Fibroblast of peridontal ligament (primary cell): ENCODE measurements at regions not wholly inside any gene's neighbourhood (a gene's known extent, or its start where the extent isn't known, plus 50 kb on each side); places are given as distances from the start of the nearest gene placed in this dataset.

Experiments
- DNase-seq: peaks from one replicate; pipeline ENCODE4 v3.0.0-alpha.2; 2010; ENCODE audit errors: extremely low read depth

DNA sequence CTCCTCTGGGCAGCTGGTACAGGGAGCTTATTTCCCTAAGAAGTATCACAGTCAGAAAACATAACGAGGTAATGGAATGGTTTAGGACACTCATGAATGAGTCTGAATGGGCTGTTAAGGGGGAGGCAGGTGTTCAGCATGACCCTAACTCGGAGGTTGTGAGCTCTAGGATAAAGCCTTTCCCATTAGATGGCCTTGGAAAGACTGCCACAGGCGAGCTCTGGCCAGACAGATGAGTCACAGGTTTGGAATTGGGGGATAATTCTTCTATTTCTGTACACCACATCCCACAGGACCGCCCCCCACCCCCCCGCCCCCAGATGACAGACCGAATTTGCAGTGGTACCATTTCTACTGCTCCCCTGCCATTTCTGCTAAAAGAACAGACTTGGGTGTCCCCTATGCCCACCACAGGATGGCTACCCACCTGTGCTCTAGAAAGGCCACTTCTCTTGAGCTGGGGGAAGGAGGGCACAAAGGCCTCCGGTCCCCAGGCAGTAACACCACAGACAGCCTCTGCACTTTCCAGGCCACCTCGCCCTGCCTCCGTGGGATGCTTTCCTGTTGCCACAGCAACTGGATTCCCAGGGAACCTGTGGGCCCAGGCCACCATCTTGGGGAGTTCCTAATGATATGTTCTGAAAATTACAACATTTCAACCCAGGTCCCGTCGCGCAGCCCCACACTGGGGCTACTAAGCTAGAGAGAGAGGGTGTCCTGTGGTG is 76.7 kb downstream of the TRIM29 start:
- DNase-seq, result no peak

DNA sequence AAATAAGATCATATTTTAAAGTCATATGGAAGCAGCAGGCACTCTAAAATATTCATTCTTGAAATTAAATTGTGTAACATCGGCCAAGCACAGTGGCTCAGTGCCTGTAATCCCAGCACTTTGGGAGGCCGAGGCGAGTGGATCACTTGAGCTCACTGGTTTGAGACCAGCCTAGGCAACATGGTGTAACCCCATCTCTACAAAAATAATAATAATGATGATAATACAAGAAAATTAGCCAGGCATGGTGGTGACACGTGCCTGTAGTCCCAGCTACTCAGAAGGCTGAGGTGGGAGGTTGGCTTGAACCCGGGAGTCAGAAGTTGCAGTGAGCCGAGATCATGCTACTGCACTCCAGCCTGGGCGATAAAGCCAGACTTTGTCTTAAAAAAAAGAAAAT is 77.4 kb downstream of the TRIM29 start:
- DNase-seq, result no peak

DNA sequence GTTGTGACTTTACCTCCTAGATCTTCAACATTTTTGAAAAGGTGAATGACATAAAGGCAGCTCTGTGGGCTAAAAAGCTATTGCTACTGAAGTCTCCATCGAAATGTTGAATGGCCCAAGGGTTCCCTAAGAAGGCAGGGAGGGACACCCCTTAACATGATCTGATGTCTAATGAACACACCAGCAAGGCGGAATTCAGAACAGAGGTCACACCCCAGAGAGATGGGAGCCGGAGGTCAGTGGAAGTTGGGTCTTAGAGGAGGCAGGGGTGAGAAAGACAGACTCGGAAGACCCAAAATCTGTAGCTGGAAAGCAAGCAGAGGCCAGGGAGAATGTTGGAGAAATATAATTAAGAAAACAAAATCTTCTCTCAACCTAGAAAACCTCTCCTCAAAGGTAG is 79.0 kb downstream of the TRIM29 start:
- DNase-seq, result no peak

DNA sequence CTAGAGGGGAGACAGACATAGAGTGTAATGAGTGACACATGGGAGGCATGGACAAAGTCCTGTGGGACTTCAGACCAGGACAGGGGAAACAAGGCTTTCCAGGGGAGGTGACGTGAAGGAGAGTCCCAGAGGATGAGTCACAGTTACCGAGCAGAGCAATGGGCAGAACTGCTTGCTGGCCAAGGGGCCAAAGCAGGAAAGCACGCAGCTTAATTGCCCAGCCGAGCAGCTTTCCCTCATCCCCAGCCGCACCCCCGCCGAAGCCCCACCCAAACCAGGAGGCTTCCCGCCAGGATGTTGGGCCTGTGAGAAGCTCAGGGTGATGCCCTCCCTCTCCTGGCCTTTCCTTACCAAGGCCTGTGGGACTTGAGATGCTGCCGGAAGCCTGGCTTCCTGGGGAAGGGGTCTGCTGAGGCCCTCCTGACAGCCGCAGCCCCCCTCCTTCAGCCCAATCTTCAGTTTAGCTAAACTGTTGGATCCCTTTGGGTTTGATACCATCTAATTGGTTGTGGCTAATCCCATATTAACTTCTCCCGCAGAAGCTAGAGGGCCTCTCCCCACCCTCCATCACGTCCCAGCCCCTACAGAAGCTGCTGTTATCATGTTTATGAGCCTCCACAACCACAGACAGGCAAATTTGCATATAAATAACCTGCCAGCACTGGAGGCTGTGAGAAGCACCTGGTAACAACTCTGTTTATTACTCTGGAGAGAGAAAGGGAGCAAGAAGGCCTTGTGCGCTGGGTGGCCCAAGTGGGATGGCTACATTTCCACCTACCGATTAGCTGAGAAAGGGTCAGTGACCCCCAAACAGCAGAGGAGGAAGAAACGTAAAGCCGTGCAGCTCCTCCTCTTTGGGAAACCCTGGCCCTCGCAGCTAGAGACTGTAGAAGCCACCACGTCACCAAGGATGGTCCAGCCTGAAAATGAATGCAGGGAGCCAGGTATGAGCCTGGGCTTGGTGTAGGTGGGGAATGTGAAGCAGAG is 80.0 kb downstream of the TRIM29 start:
- DNase-seq, result no peak

- DNase-seq, result no peak
Measured at GRCh38 chr11:120057028-120057330, 80.9 kb downstream of the TRIM29 start.

DNA sequence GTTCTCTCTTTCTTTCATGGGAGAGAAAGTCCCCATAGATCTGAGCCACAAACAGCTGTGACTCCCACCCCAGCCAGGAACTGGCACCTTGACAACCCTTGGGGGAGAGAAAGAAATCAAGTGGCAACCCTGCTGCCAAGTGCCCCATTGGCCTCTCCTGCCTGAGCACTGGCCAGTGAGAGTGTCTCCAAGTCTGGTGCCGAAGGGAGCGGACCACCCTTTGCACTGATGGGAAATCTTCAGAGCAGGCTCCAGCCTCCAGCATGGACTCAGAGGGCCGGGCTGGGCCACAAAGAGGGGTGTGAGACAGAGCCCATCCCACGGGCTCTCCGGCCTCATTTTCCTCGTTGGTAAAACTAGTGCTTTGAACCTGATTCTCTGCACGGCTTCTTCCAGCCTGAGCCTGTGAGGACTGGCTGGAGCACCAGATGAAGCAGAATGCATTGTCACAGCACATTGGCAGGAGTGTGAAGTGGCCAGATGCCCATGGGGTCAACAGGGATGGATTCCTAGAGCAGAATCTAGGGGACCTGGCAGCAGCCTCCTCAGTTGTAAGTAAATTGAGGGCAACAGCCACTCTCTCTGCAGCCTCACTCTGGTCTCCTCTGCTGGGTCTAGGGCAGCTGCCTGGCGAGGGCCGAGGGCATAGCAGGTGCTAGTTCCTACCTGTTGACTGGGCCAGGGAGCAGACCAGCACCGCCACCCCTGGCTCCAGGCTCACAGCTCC is 81.4 kb downstream of the TRIM29 start:
- DNase-seq, result no peak

GRCh38 chr11:120055646-120056045 is 82.3 kb downstream of the TRIM29 start:
- DNase-seq, result no peak

DNA sequence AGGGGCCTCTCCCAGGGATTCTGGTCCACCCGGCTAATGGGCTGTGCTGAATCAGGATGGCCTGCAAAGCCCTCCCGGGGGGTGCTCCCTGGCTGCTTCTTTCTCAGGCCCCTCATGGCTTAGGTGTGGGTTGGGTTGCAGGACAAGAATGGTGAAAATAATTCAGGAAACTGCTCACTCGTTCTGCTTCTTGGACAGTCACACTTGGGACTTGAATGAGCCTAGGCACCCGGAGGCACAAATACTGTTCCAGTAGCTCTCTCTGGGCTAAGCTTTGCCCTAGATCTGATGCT is 83.2 kb downstream of the TRIM29 start:
- no peak for DNase-seq

- no peak for DNase-seq
Measured at GRCh38 chr11:120054016-120054752, 83.7 kb downstream of the TRIM29 start.

DNA sequence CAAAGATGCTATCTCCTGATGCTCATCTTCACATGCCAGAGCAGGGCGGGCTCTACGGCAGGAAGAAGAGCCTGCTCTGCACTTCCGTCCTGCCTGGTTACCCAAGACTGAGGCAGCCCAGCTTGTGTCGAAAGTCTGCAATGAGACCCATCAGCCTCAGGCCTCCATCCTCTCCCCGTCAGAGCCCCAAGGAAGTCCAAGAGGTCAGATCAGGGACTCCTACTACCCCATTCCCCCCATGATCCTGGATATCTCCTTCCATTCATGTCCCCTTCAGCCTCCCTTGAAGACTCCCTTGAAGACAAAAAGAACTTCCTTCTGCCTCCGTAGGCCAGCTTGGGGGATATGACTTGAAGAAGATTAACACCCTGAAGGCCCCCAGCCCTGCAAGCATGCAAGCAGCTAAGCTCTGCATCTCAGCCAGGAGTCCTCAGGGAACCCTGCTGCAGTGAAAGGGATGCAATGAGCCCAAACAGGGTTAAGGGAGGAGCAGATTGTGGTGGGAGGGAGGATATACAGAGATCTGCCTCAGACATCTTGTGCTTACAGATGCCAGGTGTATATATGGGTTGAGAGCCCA is 85.6 kb downstream of the TRIM29 start:
- no peak for DNase-seq

GRCh38 chr11:120044011-120044675 is 93.8 kb downstream of the TRIM29 start:
- no peak for DNase-seq

- DNase-seq, result no peak
Measured at GRCh38 chr11:120043328-120043945, 94.5 kb downstream of the TRIM29 start.

- no peak for DNase-seq
Measured at GRCh38 chr11:120041625-120042024, 96.3 kb downstream of the TRIM29 start.

DNA sequence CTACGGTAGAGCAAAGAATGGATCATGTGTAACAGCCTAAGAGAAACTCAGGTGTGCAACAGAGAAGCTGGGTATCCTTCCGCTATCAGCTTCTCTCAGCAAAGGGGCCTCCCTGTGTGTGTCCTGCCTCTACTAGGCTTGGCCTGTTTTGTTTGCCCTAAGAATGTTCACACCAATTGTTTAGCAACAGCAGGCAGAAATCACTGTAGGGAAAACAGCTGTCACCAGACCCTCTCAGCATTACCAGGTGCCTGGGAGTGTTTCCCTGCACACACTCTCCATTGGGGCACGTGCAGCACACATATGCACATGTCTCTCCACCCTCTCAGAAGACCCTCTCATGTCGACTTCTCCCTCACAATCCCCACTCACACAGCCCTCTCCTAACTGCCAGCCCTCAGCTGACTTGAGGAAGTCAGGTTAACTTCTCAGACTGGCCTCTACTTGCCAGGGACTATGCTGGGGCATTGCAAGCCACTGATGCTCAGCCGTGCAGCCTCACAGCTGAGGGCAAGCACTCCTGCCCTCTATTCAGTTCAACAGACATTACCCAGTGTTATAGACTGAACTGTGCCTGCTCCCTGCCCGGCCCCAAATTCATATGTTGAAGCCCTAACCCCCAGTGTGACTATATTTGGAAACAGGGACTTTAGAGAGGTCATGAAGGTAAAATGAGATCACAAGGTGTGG is 97.6 kb downstream of the TRIM29 start:
- no peak for DNase-seq

DNA sequence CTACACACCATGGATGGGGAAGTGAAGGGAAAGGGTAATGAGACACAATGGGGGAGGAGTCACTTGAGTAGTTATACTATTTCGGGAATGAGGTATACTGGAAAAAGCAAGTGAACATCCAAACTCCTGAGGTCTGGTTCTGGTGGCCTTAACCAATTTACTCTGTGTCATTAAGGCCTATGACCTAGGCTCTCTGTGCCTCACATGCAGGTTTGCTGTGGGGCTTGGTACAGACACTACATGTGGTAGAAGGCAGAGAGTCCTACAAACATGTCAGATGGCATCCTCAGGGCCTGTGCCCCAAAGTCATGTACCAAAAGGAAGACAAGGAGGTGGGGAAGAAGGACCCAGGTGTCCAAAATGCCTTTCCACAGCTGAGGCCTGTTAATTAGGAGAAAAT is 98.9 kb downstream of the TRIM29 start:
- no peak for DNase-seq

DNA sequence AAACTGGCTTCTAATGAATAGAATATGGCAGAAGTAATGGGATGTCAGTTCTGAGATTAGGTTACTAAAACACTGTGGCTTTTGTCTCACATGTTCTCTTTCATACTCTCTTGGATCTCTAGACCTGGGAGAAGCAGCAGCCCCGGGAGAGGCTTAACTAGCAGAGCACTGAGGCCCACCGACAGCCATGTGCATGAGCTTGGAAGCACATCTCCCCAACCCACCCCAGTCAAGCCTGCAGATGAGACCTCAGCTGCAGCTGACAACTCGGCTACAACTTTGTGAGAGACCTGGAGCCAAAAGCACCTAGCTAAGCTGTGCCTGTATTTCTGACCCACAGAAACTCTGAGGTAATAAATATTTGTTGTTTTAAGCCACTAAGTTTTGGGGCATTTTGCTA is 100.8 kb downstream of the TRIM29 start:
- no peak for DNase-seq

DNA sequence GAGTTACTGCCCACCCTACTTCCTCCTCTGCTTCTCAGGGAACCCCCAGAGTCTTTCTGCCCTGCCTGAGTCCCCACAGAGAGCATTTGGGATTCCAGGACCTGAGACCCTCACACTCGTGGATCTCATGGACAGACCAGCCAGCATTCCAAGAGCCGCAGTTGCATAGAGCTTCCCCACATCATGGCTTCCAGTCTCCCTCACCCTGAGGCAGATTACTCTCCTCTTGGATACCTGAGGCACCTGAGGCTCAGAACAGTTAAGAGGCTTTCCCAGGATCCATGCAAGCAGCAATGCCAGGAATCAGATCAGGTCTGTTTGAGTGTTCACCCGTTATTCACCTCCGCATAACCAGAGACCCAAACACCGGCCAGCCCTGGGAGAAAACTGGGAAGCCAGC is 102.2 kb downstream of the TRIM29 start:
- no peak for DNase-seq

DNA sequence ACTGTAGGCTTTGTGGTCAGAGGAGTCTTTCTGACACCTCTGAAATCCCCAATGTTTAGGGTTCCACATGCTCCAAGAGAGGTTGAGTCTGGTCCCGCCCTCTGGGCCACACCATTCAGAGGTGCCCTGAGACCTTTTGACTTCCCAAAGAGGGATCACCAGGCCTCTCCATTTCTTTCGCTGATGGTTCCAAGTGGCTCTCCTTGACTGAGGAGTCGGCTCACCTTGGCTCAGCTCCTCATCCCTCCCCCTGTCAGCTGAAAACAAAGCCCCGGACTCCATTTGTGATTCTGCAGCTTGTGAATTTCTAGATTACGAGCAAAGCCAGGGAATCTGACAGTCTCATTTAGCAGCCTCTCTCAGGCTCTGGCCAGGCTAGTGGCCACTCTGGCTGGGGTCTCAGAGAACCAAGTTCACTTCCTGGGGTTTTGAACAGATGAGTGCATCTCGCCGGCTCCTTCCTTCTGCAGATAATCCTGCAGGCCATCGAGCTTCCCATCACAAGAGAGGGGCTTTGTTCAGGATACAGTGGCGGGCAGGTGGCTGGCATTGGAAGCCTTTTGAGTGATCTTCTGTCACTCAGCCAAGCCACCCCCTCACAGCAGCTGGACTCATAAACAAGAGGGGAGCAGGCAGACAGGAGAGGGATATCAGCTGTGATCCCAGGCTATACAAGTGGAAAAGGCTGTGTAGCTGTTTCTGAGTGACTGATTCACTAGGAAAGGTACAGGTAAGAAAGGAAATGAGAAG is 102.9 kb downstream of the TRIM29 start:
- no peak for DNase-seq

- DNase-seq, result no peak
Measured at GRCh38 chr11:120034176-120034875, 103.6 kb downstream of the TRIM29 start.
